H9 (cell line): ENCODE measurements at regions not wholly inside any gene's neighbourhood (a gene's known extent, or its start where the extent isn't known, plus 50 kb on each side); places are given as distances from the start of the nearest gene placed in this dataset.

Experiments
- DNase-seq: peaks from one replicate; pipeline ENCODE4 v3.0.0-alpha.2; 2017
- H2AFZ ChIP-seq: one replicate; pipeline ENCODE4 v1.6.1; 2013; ENCODE audit warnings: mild to moderate bottlenecking, low read length, control low read depth, moderate library complexity
- H2AK5ac ChIP-seq: 2 replicates; pipeline ENCODE4 v1.6.1; 2013; ENCODE audit warnings: low read length, control low read depth, mixed read lengths; ENCODE audit not compliant: insufficient read length
- H2BK120ac ChIP-seq: one replicate; pipeline ENCODE4 v1.6.1; 2013; ENCODE audit warnings: low read depth, mild to moderate bottlenecking, low read length, control low read depth, inconsistent platforms; ENCODE audit not compliant: poor library complexity, severe bottlenecking
- H2BK12ac ChIP-seq: 2 replicates; pipeline ENCODE4 v1.6.1; 2013; ENCODE audit warnings: low read length, control low read depth, mixed read lengths, low read depth; ENCODE audit not compliant: insufficient read length
- H2BK15ac ChIP-seq: 2 replicates; pipeline ENCODE4 v1.6.1; 2013; ENCODE audit warnings: low read depth, low read length, control low read depth
- H2BK20ac ChIP-seq: one replicate; pipeline ENCODE4 v1.6.1; 2013; ENCODE audit warnings: low read depth, mild to moderate bottlenecking, low read length, control low read depth, inconsistent platforms; ENCODE audit not compliant: poor library complexity, severe bottlenecking
- H2BK5ac ChIP-seq: 2 replicates; pipeline ENCODE4 v1.6.1; 2013; ENCODE audit warnings: low read length, control low read depth, mixed read lengths; ENCODE audit not compliant: insufficient read length
- H3K14ac ChIP-seq: 2 replicates; pipeline ENCODE4 v1.6.1; 2013; ENCODE audit warnings: low read length, control low read depth; ENCODE audit not compliant: insufficient read depth
- H3K18ac ChIP-seq: 2 replicates; pipeline ENCODE4 v1.6.1; 2013; ENCODE audit warnings: low read depth, mild to moderate bottlenecking, mixed read lengths, low read length, control low read depth; ENCODE audit not compliant: insufficient read length
- H3K23ac ChIP-seq: 2 replicates; pipeline ENCODE4 v1.6.1; 2013; ENCODE audit warnings: low read length, control low read depth, mixed read lengths, low read depth; ENCODE audit not compliant: insufficient read length
- H3K23me2 ChIP-seq: 2 replicates; pipeline ENCODE4 v1.6.1; 2013; ENCODE audit warnings: low read depth, mild to moderate bottlenecking, mixed read lengths, low read length, control low read depth; ENCODE audit not compliant: insufficient read length, poor library complexity, severe bottlenecking
- H3K27ac ChIP-seq: 2 replicates; pipeline ENCODE4 v1.5.1; 2013; ENCODE audit warnings: low read length, control low read depth, mixed read lengths, low read depth; ENCODE audit not compliant: insufficient read length
- H3K27me3 ChIP-seq: 2 replicates; pipeline ENCODE4 v1.6.1; 2013; ENCODE audit warnings: low read length, control low read depth, inconsistent platforms; ENCODE audit not compliant: insufficient read depth
- H3K4ac ChIP-seq: 2 replicates; pipeline ENCODE4 v1.6.1; 2013; ENCODE audit warnings: low read depth, mild to moderate bottlenecking, control low read depth, inconsistent platforms, low read length, moderate library complexity
- H3K4me1 ChIP-seq: 2 replicates; pipeline ENCODE4 v1.6.1; 2013; ENCODE audit warnings: low read length, control low read depth, inconsistent platforms; ENCODE audit not compliant: insufficient read depth
- H3K4me2 ChIP-seq: 2 replicates; pipeline ENCODE4 v1.6.1; 2013; ENCODE audit warnings: low read length, control low read depth, mixed read lengths; ENCODE audit not compliant: insufficient read length, insufficient read depth
- H3K56ac ChIP-seq: 2 replicates; pipeline ENCODE4 v1.6.1; 2013; ENCODE audit warnings: low read depth, mild to moderate bottlenecking, mixed read lengths, low read length, control low read depth; ENCODE audit not compliant: insufficient read length
- H3K79me1 ChIP-seq: 2 replicates; pipeline ENCODE4 v1.6.1; 2013; ENCODE audit warnings: low read depth, mild to moderate bottlenecking, moderate library complexity, low read length, control low read depth, inconsistent platforms; ENCODE audit not compliant: insufficient read depth, poor library complexity, severe bottlenecking
- H3K79me2 ChIP-seq: 2 replicates; pipeline ENCODE4 v1.6.1; 2013; ENCODE audit warnings: low read length, control low read depth, inconsistent platforms; ENCODE audit not compliant: insufficient read depth
- H3K9ac ChIP-seq: 2 replicates; pipeline ENCODE4 v1.6.1; 2013; ENCODE audit warnings: low read length, control low read depth, mixed read lengths; ENCODE audit not compliant: insufficient read length; ENCODE audit errors: extremely low read depth
- H3K9me3 ChIP-seq: one replicate; pipeline ENCODE4 v1.6.1; 2013; ENCODE audit warnings: low read depth, low read length, inconsistent platforms; ENCODE audit not compliant: control insufficient read depth
- H3T11ph ChIP-seq: one replicate; pipeline ENCODE4 v1.6.1; 2013; ENCODE audit warnings: mild to moderate bottlenecking, low read length, control low read depth, inconsistent platforms
- H4K20me1 ChIP-seq: one replicate; pipeline ENCODE4 v1.6.1; 2013; ENCODE audit not compliant: control insufficient read depth, insufficient read length, insufficient read depth
- H4K5ac ChIP-seq: 2 replicates; pipeline ENCODE4 v1.6.1; 2013; ENCODE audit warnings: low read depth, mild to moderate bottlenecking, mixed read lengths, low read length, control low read depth; ENCODE audit not compliant: insufficient read length
- H4K8ac ChIP-seq: replicated peaks from 2 replicates; pipeline ENCODE4 v1.6.1; 2013; ENCODE audit warnings: low read length, control low read depth, mixed read lengths, low read depth; ENCODE audit not compliant: insufficient read length
- H4K91ac ChIP-seq: 2 replicates; pipeline ENCODE4 v1.6.1; 2013; ENCODE audit warnings: low read depth, mild to moderate bottlenecking, moderate library complexity, mixed read lengths, low read length, control low read depth; ENCODE audit not compliant: insufficient read length
- H3K27ac Mint-ChIP-seq, 3 experiments: 2 replicates in 2 of 3; 3 replicates in 1 of 3; pipeline ENCODE4 v1.8.0; 2020 to 2021; ENCODE audit warnings: mixed read lengths in 3 of 3, mild to moderate bottlenecking in 1 of 3, moderate library complexity in 1 of 3
- H3K27me3 Mint-ChIP-seq: 2 replicates; pipeline ENCODE4 v1.8.0; 2021; ENCODE audit warnings: low read depth, mild to moderate bottlenecking, moderate library complexity, mixed read lengths
- H3K36me3 Mint-ChIP-seq, 3 experiments: 2 replicates in 2 of 3; 3 replicates in 1 of 3; pipeline ENCODE4 v1.8.0; 2020 to 2021; ENCODE audit warnings: low read depth in 3 of 3, mixed read lengths in 3 of 3; ENCODE audit not compliant: insufficient read depth in 1 of 3
- H3K4me1 Mint-ChIP-seq, 2 experiments: 2 replicates each; pipeline ENCODE4 v1.8.0; 2020; ENCODE audit warnings: mixed read lengths in 2 of 2
- H3K4me3 Mint-ChIP-seq, 2 experiments: 2 replicates in 1 of 2; 3 replicates in 1 of 2; pipeline ENCODE4 v1.8.0; 2020 to 2021; ENCODE audit warnings: mild to moderate bottlenecking in 2 of 2, mixed read lengths in 2 of 2, moderate library complexity in 1 of 2
- H3K9me3 Mint-ChIP-seq, 2 experiments: 2 replicates in 1 of 2; 3 replicates in 1 of 2; pipeline ENCODE4 v1.8.0; 2020; ENCODE audit warnings: mild to moderate bottlenecking in 2 of 2, mixed read lengths in 2 of 2, moderate library complexity in 1 of 2
- WGBS: extraction: QIAGEN DNeasy Blood & Tissue Kit; methylation state at CpG from one replicate; pipeline ENCODE4 v1.1.7; 2013; ENCODE audit warnings: missing lambda C conversion rate, low lambda C conversion rate, mixed read lengths; ENCODE audit not compliant: insufficient read length; ENCODE audit errors: extremely low coverage; 5-methylcytosine and 5-hydroxymethylcytosine counted together
- TF ChIP-seq, protein P1 (sequence below): fragments of 200-600 bp; sonication (generic); conservative IDR thresholded peaks from 3 replicates; pipeline ENCODE4 v1.8.0; 2021; ENCODE audit warnings: antibody characterized with exemption, mild to moderate bottlenecking

DNA sequence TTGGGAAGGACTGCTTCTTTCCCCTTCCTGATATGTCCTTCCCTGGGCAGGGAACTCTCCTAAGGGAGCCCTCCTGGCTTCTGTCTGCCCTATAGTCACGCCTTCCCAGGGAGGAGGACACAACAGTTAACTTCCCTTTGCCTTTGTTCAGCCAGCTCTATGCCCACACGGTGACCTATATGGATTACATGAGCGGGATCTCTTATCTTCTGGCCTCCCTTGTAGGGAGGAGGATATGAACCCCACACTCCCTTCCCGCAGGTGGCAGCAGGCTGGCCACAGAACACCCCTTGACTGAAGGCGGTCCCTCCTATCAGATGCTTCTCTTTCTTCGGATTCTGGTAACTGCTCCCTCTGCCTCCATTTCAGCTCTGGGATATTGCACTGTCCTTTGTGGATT, 135.6 kb upstream of the MAX start:
- Histone ChIP-seq H3K23ac (no peak overlapping the region), H3K79me1 (no peaks in the 10 kb centered on the region), H4K91ac (no peak overlapping the region), H4K5ac (no peak overlapping the region), H3K4me1 (0 out of 2 replicates have a peak, but pooled peaks cover 2% of the 10 kb centered on the region), H3K27ac (no peak overlapping the region), H2BK5ac (no peak overlapping the region), H3K18ac (no peak overlapping the region), H4K8ac (no peak overlapping the region), H2BK120ac (no peak overlapping the region), H3K4ac (no peak overlapping the region), H2BK20ac (no peak overlapping the region), H4K20me1 (no peaks in the 10 kb centered on the region), H3K9me3 (no peaks in the 10 kb centered on the region), H3K23me2 (no peaks in the 10 kb centered on the region), H3K27me3 (no peaks in the 10 kb centered on the region), H2BK12ac (no peak overlapping the region), H2AFZ (no peak overlapping the region), H3T11ph (no peak overlapping the region), H2AK5ac (no peak overlapping the region), H3K14ac (no peak overlapping the region; the same call in 1 of the 2 replicates), H3K56ac (no peak overlapping the region), H3K9ac (no peak overlapping the region), H3K79me2 (no peaks in the 10 kb centered on the region), H3K4me2 (no peak overlapping the region), H2BK15ac (no peak overlapping the region)
- Mint-ChIP-seq H3K4me1 (peaks cover 24 to 27% of the 10 kb centered on the region in 2 experiments), H3K27ac (peak overlapping the region in 2 of 3 experiments; percentile 1 to 17; a peak in 1 of 7 replicates), H3K4me3 (no peak overlapping the region), H3K9me3 (peaks cover 0 to 6% of the 10 kb centered on the region in 2 experiments; a peak in 1 of 5 replicates), H3K27me3 (no peaks in the 10 kb centered on the region; the same call in 1 of the 2 replicates), H3K36me3 (peaks cover 0 to 4% (median 0%) of the 10 kb centered on the region in 3 experiments; a peak in 2 of 7 replicates)
- no CpG with 5 or more reads among the region's 6 CpGs for WGBS
- no peak for DNase-seq
- TF ChIP-seq, protein P1, sequence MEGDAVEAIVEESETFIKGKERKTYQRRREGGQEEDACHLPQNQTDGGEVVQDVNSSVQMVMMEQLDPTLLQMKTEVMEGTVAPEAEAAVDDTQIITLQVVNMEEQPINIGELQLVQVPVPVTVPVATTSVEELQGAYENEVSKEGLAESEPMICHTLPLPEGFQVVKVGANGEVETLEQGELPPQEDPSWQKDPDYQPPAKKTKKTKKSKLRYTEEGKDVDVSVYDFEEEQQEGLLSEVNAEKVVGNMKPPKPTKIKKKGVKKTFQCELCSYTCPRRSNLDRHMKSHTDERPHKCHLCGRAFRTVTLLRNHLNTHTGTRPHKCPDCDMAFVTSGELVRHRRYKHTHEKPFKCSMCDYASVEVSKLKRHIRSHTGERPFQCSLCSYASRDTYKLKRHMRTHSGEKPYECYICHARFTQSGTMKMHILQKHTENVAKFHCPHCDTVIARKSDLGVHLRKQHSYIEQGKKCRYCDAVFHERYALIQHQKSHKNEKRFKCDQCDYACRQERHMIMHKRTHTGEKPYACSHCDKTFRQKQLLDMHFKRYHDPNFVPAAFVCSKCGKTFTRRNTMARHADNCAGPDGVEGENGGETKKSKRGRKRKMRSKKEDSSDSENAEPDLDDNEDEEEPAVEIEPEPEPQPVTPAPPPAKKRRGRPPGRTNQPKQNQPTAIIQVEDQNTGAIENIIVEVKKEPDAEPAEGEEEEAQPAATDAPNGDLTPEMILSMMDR = no peak
